ENCODE measurements at regions not wholly inside any gene's neighbourhood (a gene's known extent, or its start where the extent isn't known, plus 50 kb on each side); places are given as distances from the start of the nearest gene placed in this dataset.

- DNase-seq (ENCODE audit: extremely low read depth, low read depth), result no peak
- no peak for TF ChIP-seq CTCF (IDR thresholded peaks at IDR 0.05; ENCODE audit: low read depth, low read length)
These were observed 195.4 kb downstream of the KLF13 start for GRCh38 chr15:31522028-31522427.

- no peak for DNase-seq (ENCODE audit: extremely low read depth, low read depth)
- TF ChIP-seq CTCF (IDR thresholded peaks at IDR 0.05; ENCODE audit: low read depth, low read length), result no peak
These were observed 196.5 kb downstream of the KLF13 start for GRCh38 chr15:31523027-31523654.

GRCh38 chr15:31523655-31524049 is 197.0 kb downstream of the KLF13 start:
- TF ChIP-seq CTCF (IDR thresholded peaks at IDR 0.05; ENCODE audit: low read depth, low read length), result no peak
- no peak for DNase-seq (ENCODE audit: extremely low read depth, low read depth)

GRCh38 chr15:31525185-31525695 is 198.6 kb downstream of the KLF13 start:
- TF ChIP-seq CTCF (IDR thresholded peaks at IDR 0.05; ENCODE audit: low read depth, low read length), result no peak
- DNase-seq (ENCODE audit: extremely low read depth, low read depth), result no peak

- no peak for TF ChIP-seq CTCF (IDR thresholded peaks at IDR 0.05; ENCODE audit: low read depth, low read length)
- DNase-seq (ENCODE audit: extremely low read depth, low read depth), result no peak
These were observed 199.5 kb downstream of the KLF13 start for GRCh38 chr15:31525988-31526665.

- no peak for TF ChIP-seq CTCF (IDR thresholded peaks at IDR 0.05; ENCODE audit: low read depth, low read length)
These were observed 200.5 kb downstream of the KLF13 start for GRCh38 chr15:31526916-31527690.

GRCh38 chr15:31528846-31529245 is 202.2 kb downstream of the KLF13 start:
- DNase-seq (ENCODE audit: extremely low read depth, low read depth), result no peak
- no peak for TF ChIP-seq CTCF (IDR thresholded peaks at IDR 0.05; ENCODE audit: low read depth, low read length)

More at GRCh38 chr15:31526916-31527690, 200.5 kb downstream of the KLF13 start:
- DNase-seq (ENCODE audit: extremely low read depth, low read depth), result no peak

Data from AG09319 (cell line).